PC-3 (cell line): ENCODE measurements at regions not wholly inside any gene's neighbourhood (a gene's known extent, or its start where the extent isn't known, plus 50 kb on each side); places are given as distances from the start of the nearest gene placed in this dataset.

Experiments
- CTCF ChIP-seq: fragments of 300-600 bp; sonication (generic); conservative IDR thresholded peaks from 2 replicates; pipeline ENCODE4 v1.5.1; 2017; ENCODE audit warnings: antibody characterized with exemption, low read depth, mild to moderate bottlenecking, low read length
- EZH2phosphoT487 ChIP-seq: fragments of 300-600 bp; sonication (generic); IDR thresholded peaks from 2 replicates; pipeline ENCODE4 v1.6.1; 2018; ENCODE audit warnings: mild to moderate bottlenecking, antibody characterized with exemption, low read length, borderline replicate concordance

- TF ChIP-seq CTCF (no peak), EZH2phosphoT487 (no peak)
Measured at GRCh38 chr3:144105542-144105941, 133.9 kb downstream of the DIPK2A start.
